GM21447 (cell line): ENCODE measurements at regions not wholly inside any gene's neighbourhood (a gene's known extent, or its start where the extent isn't known, plus 50 kb on each side); places are given as distances from the start of the nearest gene placed in this dataset.
"Not testable (repeated sequence)": the region's sequence is repeated elsewhere in the genome, so short reads cannot be mapped to it uniquely, and the experiment has no call there.

ENCODE experiments used
- ATAC-seq: cut with Tn5 transposase; IDR thresholded peaks from one replicate; pipeline ENCODE4 v1.9.1; 2021; ENCODE audit not compliant: unreplicated experiment

- no peak for ATAC-seq
These were observed 569.6 kb upstream of the BRINP1 start for GRCh38 chr9:119938871-119939270.

- no peak for ATAC-seq
These were observed 565.3 kb upstream of the BRINP1 start for GRCh38 chr9:119934497-119934896.

GRCh38 chr9:119933191-119933590, 564.0 kb upstream of the BRINP1 start:
- ATAC-seq, result no peak

- ATAC-seq, result no peak
These were observed 555.5 kb upstream of the BRINP1 start for GRCh38 chr9:119924736-119925135.

GRCh38 chr9:119917175-119917574, 547.9 kb upstream of the BRINP1 start:
- ATAC-seq, result no peak

GRCh38 chr9:119907056-119907455, 537.8 kb upstream of the BRINP1 start:
- ATAC-seq, result no peak

GRCh38 chr9:119905724-119906123, 536.5 kb upstream of the BRINP1 start:
- no peak for ATAC-seq

- no peak for ATAC-seq
These were observed 534.6 kb upstream of the BRINP1 start for GRCh38 chr9:119903851-119904250.

GRCh38 chr9:119902611-119903010, 533.4 kb upstream of the BRINP1 start:
- ATAC-seq, result no peak

GRCh38 chr9:119898316-119898715, 529.1 kb upstream of the BRINP1 start:
- no peak for ATAC-seq

GRCh38 chr9:119884438-119884837, 515.2 kb upstream of the BRINP1 start:
- ATAC-seq, result no peak

- ATAC-seq, result no peak
These were observed 512.7 kb upstream of the BRINP1 start for GRCh38 chr9:119881898-119882297.

- no peak for ATAC-seq
These were observed 511.1 kb upstream of the BRINP1 start for GRCh38 chr9:119880361-119880760.

- no peak for ATAC-seq
These were observed 508.1 kb upstream of the BRINP1 start for GRCh38 chr9:119877306-119877705.

- no peak for ATAC-seq
These were observed 504.6 kb upstream of the BRINP1 start for GRCh38 chr9:119873877-119874276.

GRCh38 chr9:119870251-119870650, 501.0 kb upstream of the BRINP1 start:
- not testable (repeated sequence) for ATAC-seq

GRCh38 chr9:119868694-119869093, 499.5 kb upstream of the BRINP1 start:
- no peak for ATAC-seq

- no peak for ATAC-seq
These were observed 492.6 kb upstream of the BRINP1 start for GRCh38 chr9:119861842-119862241.

- ATAC-seq, result no peak
These were observed 489.9 kb upstream of the BRINP1 start for GRCh38 chr9:119859128-119859527.

GRCh38 chr9:119853126-119853525, 483.9 kb upstream of the BRINP1 start:
- ATAC-seq, result no peak

GRCh38 chr9:119852390-119852789, 483.2 kb upstream of the BRINP1 start:
- ATAC-seq, result no peak

GRCh38 chr9:119844431-119844830, 475.2 kb upstream of the BRINP1 start:
- ATAC-seq, result no peak

GRCh38 chr9:119841016-119841415, 471.8 kb upstream of the BRINP1 start:
- no peak for ATAC-seq

- no peak for ATAC-seq
These were observed 470.7 kb upstream of the BRINP1 start for GRCh38 chr9:119839888-119840287.
